Karpas-422 (cell line): ENCODE measurements at regions not wholly inside any gene's neighbourhood (a gene's known extent, or its start where the extent isn't known, plus 50 kb on each side); places are given as distances from the start of the nearest gene placed in this dataset.
A peak's percentile ranks its signal among the peaks of the same experiment; 100 is the strongest.

Experiments
- DNase-seq: peaks from one replicate; pipeline ENCODE4 v3.0.0-alpha.2; 2015
- H2AFZ ChIP-seq: fragments of 200-600 bp; sonication (generic); 2 replicates; pipeline ENCODE4 v1.6.1; 2014; ENCODE audit warnings: antibody characterized with exemption, low read length, mixed read lengths
- H3K27ac ChIP-seq: fragments of 200-600 bp; sonication (generic); 2 replicates; pipeline ENCODE4 v1.5.1; 2014; ENCODE audit warnings: mild to moderate bottlenecking, low read length, moderate library complexity
- H3K27me3 ChIP-seq: fragments of 200-600 bp; sonication (generic); 2 replicates; pipeline ENCODE4 v1.6.1; 2014; ENCODE audit warnings: low read length, mixed read lengths
- H3K36me3 ChIP-seq: fragments of 200-600 bp; sonication (generic); 2 replicates; pipeline ENCODE4 v1.6.1; 2014; ENCODE audit warnings: low read length, mixed read lengths; ENCODE audit not compliant: insufficient read depth
- H3K4me1 ChIP-seq: fragments of 200-600 bp; sonication (generic); 2 replicates; pipeline ENCODE4 v1.6.1; 2014; ENCODE audit warnings: mild to moderate bottlenecking, low read length, mixed read lengths
- H3K4me2 ChIP-seq: fragments of 200-600 bp; sonication (generic); 2 replicates; pipeline ENCODE4 v1.6.1; 2014; ENCODE audit warnings: low read length, low read depth, mild to moderate bottlenecking; ENCODE audit not compliant: poor library complexity, severe bottlenecking
- H3K4me3 ChIP-seq: fragments of 200-600 bp; sonication (generic); 2 replicates; pipeline ENCODE4 v1.5.1; 2014; ENCODE audit warnings: mild to moderate bottlenecking, antibody characterized with exemption, low read length, mixed read lengths
- H3K79me2 ChIP-seq: fragments of 200-600 bp; sonication (generic); 2 replicates; pipeline ENCODE4 v1.6.1; 2014; ENCODE audit warnings: mild to moderate bottlenecking, low read length, mixed read lengths
- H3K9ac ChIP-seq: fragments of 200-600 bp; sonication (generic); 2 replicates; pipeline ENCODE4 v1.6.0; 2014; ENCODE audit warnings: low read length
- H3K9me2 ChIP-seq: fragments of 200-600 bp; sonication (generic), shearing (Covaris generic); replicated peaks from 2 replicates; pipeline ENCODE4 v1.6.0; 2014; ENCODE audit warnings: mild to moderate bottlenecking, low read length, moderate library complexity; ENCODE audit not compliant: insufficient read depth
- H3K9me3 ChIP-seq: fragments of 300-700, 200-600 bp; sonication (generic); 2 replicates; pipeline ENCODE4 v1.6.1; 2014; ENCODE audit warnings: low read length, mixed read lengths
- H4K20me1 ChIP-seq: fragments of 200-600 bp; sonication (generic); 2 replicates; pipeline ENCODE4 v1.6.1; 2014; ENCODE audit warnings: mild to moderate bottlenecking, antibody characterized with exemption, low read length, low read depth; ENCODE audit not compliant: insufficient read depth

GRCh38 chr15:70301396-70301795 lies 203.7 kb upstream of the TLE3 start:
- Histone ChIP-seq H3K9me2 (no peaks in the 10 kb centered on the region; the same call in 1 of the 2 replicates), H3K4me1 (peaks cover 23% of the 10 kb centered on the region), H3K9me3 (no peaks in the 10 kb centered on the region), H3K79me2 (no peaks in the 10 kb centered on the region), H3K36me3 (no peaks in the 10 kb centered on the region), H3K4me2 (no peak overlapping the region), H4K20me1 (no peaks in the 10 kb centered on the region), H3K9ac (no peak overlapping the region), H3K4me3 (no peak overlapping the region), H3K27ac (no peak overlapping the region), H3K27me3 (no peaks in the 10 kb centered on the region), H2AFZ (no peak overlapping the region)
- DNase-seq = no peak

- Histone ChIP-seq H3K9ac (no peak overlapping the region), H3K4me3 (no peak overlapping the region), H3K4me1 (peaks cover 28% of the 10 kb centered on the region), H3K4me2 (no peak overlapping the region), H3K27ac (no peak overlapping the region), H3K27me3 (no peaks in the 10 kb centered on the region), H3K79me2 (no peaks in the 10 kb centered on the region), H2AFZ (peak overlapping the region; percentile 52; the same call in 1 of the 2 replicates), H4K20me1 (no peaks in the 10 kb centered on the region), H3K36me3 (no peaks in the 10 kb centered on the region), H3K9me3 (no peaks in the 10 kb centered on the region), H3K9me2 (no peaks in the 10 kb centered on the region; the same call in 1 of the 2 replicates)
- DNase-seq = no peak
Observed at GRCh38 chr15:70299931-70300869, 202.5 kb upstream of the TLE3 start.

- Histone ChIP-seq H3K4me3 (no peak overlapping the region), H3K27me3 (no peaks in the 10 kb centered on the region), H3K4me1 (peaks cover 23% of the 10 kb centered on the region), H3K79me2 (no peaks in the 10 kb centered on the region), H3K4me2 (no peak overlapping the region), H3K9ac (no peak overlapping the region), H3K36me3 (no peaks in the 10 kb centered on the region), H3K27ac (no peak overlapping the region), H3K9me3 (no peaks in the 10 kb centered on the region), H2AFZ (no peak overlapping the region), H3K9me2 (no peaks in the 10 kb centered on the region; the same call in 1 of the 2 replicates), H4K20me1 (no peaks in the 10 kb centered on the region)
- DNase-seq = no peak
Observed at GRCh38 chr15:70297465-70298058, 199.8 kb upstream of the TLE3 start.

- H3K27ac ChIP-seq = no peak overlapping the region
- no peaks in the 10 kb centered on the region for H3K9me2 ChIP-seq
- DNase-seq = no peak
- H3K4me1 ChIP-seq = peaks cover 15% of the 10 kb centered on the region
- no peaks in the 10 kb centered on the region for H3K9me3 ChIP-seq
- no peaks in the 10 kb centered on the region for H3K79me2 ChIP-seq
- H3K4me2 ChIP-seq = no peak overlapping the region
- no peaks in the 10 kb centered on the region for H3K27me3 ChIP-seq
- H2AFZ ChIP-seq = no peak overlapping the region
- H3K4me3 ChIP-seq = no peak overlapping the region
- no peak overlapping the region for H3K9ac ChIP-seq
- no peaks in the 10 kb centered on the region for H3K36me3 ChIP-seq
- H4K20me1 ChIP-seq = no peaks in the 10 kb centered on the region
Observed at GRCh38 chr15:70294731-70295305, 197.1 kb upstream of the TLE3 start.

GRCh38 chr15:70293591-70294470 lies 196.1 kb upstream of the TLE3 start:
- H3K27ac ChIP-seq = no peak overlapping the region
- H3K9me3 ChIP-seq = no peaks in the 10 kb centered on the region
- no peaks in the 10 kb centered on the region for H3K36me3 ChIP-seq
- H3K79me2 ChIP-seq = no peaks in the 10 kb centered on the region
- H3K4me3 ChIP-seq = no peak overlapping the region
- no peaks in the 10 kb centered on the region; the same call in 1 of the 2 replicates for H3K27me3 ChIP-seq
- no peak overlapping the region for H3K9ac ChIP-seq
- H2AFZ ChIP-seq = no peak overlapping the region
- no peak for DNase-seq
- peaks cover 15% of the 10 kb centered on the region for H3K4me1 ChIP-seq
- no peaks in the 10 kb centered on the region for H3K9me2 ChIP-seq
- no peak overlapping the region for H3K4me2 ChIP-seq
- no peaks in the 10 kb centered on the region for H4K20me1 ChIP-seq

GRCh38 chr15:70293138-70293537 lies 195.4 kb upstream of the TLE3 start:
- Histone ChIP-seq H3K36me3 (no peaks in the 10 kb centered on the region), H3K27ac (no peak overlapping the region), H3K4me3 (no peak overlapping the region), H2AFZ (no peak overlapping the region), H3K4me1 (peaks cover 18% of the 10 kb centered on the region), H3K79me2 (no peaks in the 10 kb centered on the region), H3K4me2 (no peak overlapping the region), H3K27me3 (no peaks in the 10 kb centered on the region; the same call in 1 of the 2 replicates), H3K9ac (no peak overlapping the region), H3K9me3 (no peaks in the 10 kb centered on the region), H4K20me1 (no peaks in the 10 kb centered on the region), H3K9me2 (no peaks in the 10 kb centered on the region)
- DNase-seq = no peak

GRCh38 chr15:70292076-70292760 lies 194.5 kb upstream of the TLE3 start:
- no peaks in the 10 kb centered on the region for H3K79me2 ChIP-seq
- H3K4me3 ChIP-seq = no peak overlapping the region
- H3K4me2 ChIP-seq = no peak overlapping the region
- H3K27me3 ChIP-seq = no peaks in the 10 kb centered on the region; the same call in 1 of the 2 replicates
- DNase-seq = no peak
- no peak overlapping the region for H3K9ac ChIP-seq
- H3K9me2 ChIP-seq = no peaks in the 10 kb centered on the region
- H3K36me3 ChIP-seq = no peaks in the 10 kb centered on the region
- H3K27ac ChIP-seq = no peak overlapping the region
- no peaks in the 10 kb centered on the region for H3K9me3 ChIP-seq
- H3K4me1 ChIP-seq = peaks cover 26% of the 10 kb centered on the region
- no peak overlapping the region for H2AFZ ChIP-seq
- H4K20me1 ChIP-seq = no peaks in the 10 kb centered on the region
